WTC11 (cell line): ENCODE measurements at regions not wholly inside any gene's neighbourhood (a gene's known extent, or its start where the extent isn't known, plus 50 kb on each side); places are given as distances from the start of the nearest gene placed in this dataset.

Experiments
- ATAC-seq: fragments of 200-7000 bp; cut with Tn5 transposase; 2 replicates; pipeline ENCODE4 v1.10.0; 2021; ENCODE audit warnings: mild to moderate bottlenecking, moderate library complexity
- CTCF ChIA-PET: fragments of 300-600 bp; sonication (Branson Sonifier 250); formaldehyde crosslinking; loops from one replicate; lab custom pipeline; 2021; ENCODE audit warnings: antibody characterized with exemption; lab: Charles Lee
- POLR2A ChIA-PET: fragments of 350-600 bp; sonication (Branson Sonifier 250); formaldehyde crosslinking; loops from one replicate; lab custom pipeline; 2021; ENCODE audit warnings: antibody characterized with exemption; lab: Charles Lee
- DNase-seq: peaks from one replicate; pipeline ENCODE4 v3.0.0; 2021; ENCODE audit warnings: low spot score
- H3K27ac Mint-ChIP-seq: 2 replicates; pipeline ENCODE4 v1.8.0; 2021; ENCODE audit warnings: mixed read lengths
- H3K27me3 Mint-ChIP-seq: 2 replicates; pipeline ENCODE4 v1.8.0; 2021; ENCODE audit warnings: low read depth, mild to moderate bottlenecking, moderate library complexity, mixed read lengths
- H3K36me3 Mint-ChIP-seq: 2 replicates; pipeline ENCODE4 v1.8.0; 2021; ENCODE audit warnings: mixed read lengths
- H3K4me1 Mint-ChIP-seq: 2 replicates; pipeline ENCODE4 v1.8.0; 2022; ENCODE audit warnings: mixed read lengths
- H3K4me3 Mint-ChIP-seq: 2 replicates; pipeline ENCODE4 v1.8.0; 2021; ENCODE audit warnings: mild to moderate bottlenecking, moderate library complexity, mixed read lengths
- H3K9me3 Mint-ChIP-seq: 2 replicates; pipeline ENCODE4 v1.8.0; 2021; ENCODE audit warnings: mixed read lengths
- ATF1 ChIP-seq: sonication (generic); formaldehyde crosslinking; IDR thresholded peaks from 2 replicates; pipeline ENCODE4 v1.8.1; 2023; ENCODE audit warnings: mild to moderate bottlenecking, moderate library complexity, missing genetic modification reagents
- ATF6 ChIP-seq: sonication (generic); formaldehyde crosslinking; IDR thresholded peaks from 2 replicates; pipeline ENCODE4 v1.8.1; 2023; ENCODE audit warnings: mild to moderate bottlenecking, missing genetic modification reagents
- CREM ChIP-seq: sonication (generic); formaldehyde crosslinking; IDR thresholded peaks from 2 replicates; pipeline ENCODE4 v1.8.1; 2022; ENCODE audit warnings: mild to moderate bottlenecking, missing genetic modification reagents, moderate library complexity
- E2F4 ChIP-seq: sonication (generic); formaldehyde crosslinking; IDR thresholded peaks from 2 replicates; pipeline ENCODE4 v1.8.1; 2022; ENCODE audit warnings: low read depth, mild to moderate bottlenecking, moderate library complexity, missing genetic modification reagents, borderline replicate concordance
- EMX1 ChIP-seq: fragments of 250-450 bp; sonication (Bioruptor Pico); IDR thresholded peaks from 2 replicates; pipeline ENCODE4 v1.8.0; 2021; ENCODE audit warnings: mild to moderate bottlenecking
- GTF2I ChIP-seq: fragments of 250-450 bp; sonication (Bioruptor Pico); conservative IDR thresholded peaks from 2 replicates; pipeline ENCODE4 v1.4.0; 2021; ENCODE audit warnings: mild to moderate bottlenecking
- MYBL2 ChIP-seq: sonication (generic); formaldehyde crosslinking; IDR thresholded peaks from 2 replicates; pipeline ENCODE4 v1.8.1; 2023; ENCODE audit warnings: mild to moderate bottlenecking, moderate library complexity, missing genetic modification reagents
- NR3C1 ChIP-seq: sonication (generic); formaldehyde crosslinking; conservative IDR thresholded peaks from 2 replicates; pipeline ENCODE4 v1.8.1; 2023; ENCODE audit warnings: low read depth, mild to moderate bottlenecking, missing genetic modification reagents
- PRRX2 ChIP-seq: fragments of 250-450 bp; sonication (Bioruptor Pico); IDR thresholded peaks from 2 replicates; pipeline ENCODE4 v1.8.0; 2021; ENCODE audit warnings: mild to moderate bottlenecking
- RELA ChIP-seq: sonication (generic); formaldehyde crosslinking; IDR thresholded peaks from 2 replicates; pipeline ENCODE4 v1.8.1; 2022; ENCODE audit warnings: missing genetic modification reagents, mild to moderate bottlenecking, borderline replicate concordance
- SMAD3 ChIP-seq: sonication (generic); formaldehyde crosslinking; IDR thresholded peaks from 2 replicates; pipeline ENCODE4 v1.8.0; 2022; ENCODE audit warnings: missing genetic modification reagents, mild to moderate bottlenecking, borderline replicate concordance
- SMAD4 ChIP-seq: sonication (generic); formaldehyde crosslinking; IDR thresholded peaks from 2 replicates; pipeline ENCODE4 v1.8.0; 2022; ENCODE audit warnings: mild to moderate bottlenecking, missing genetic modification reagents
- TEAD4 ChIP-seq: sonication (generic); formaldehyde crosslinking; IDR thresholded peaks from 2 replicates; pipeline ENCODE4 v1.8.0; 2022; ENCODE audit warnings: mild to moderate bottlenecking, missing genetic modification reagents
- TP53 ChIP-seq: sonication (generic); formaldehyde crosslinking; IDR thresholded peaks from 2 replicates; pipeline ENCODE4 v1.8.1; 2023; ENCODE audit warnings: mild to moderate bottlenecking, missing genetic modification reagents
- ZNF281 ChIP-seq: sonication (generic); formaldehyde crosslinking; IDR thresholded peaks from 2 replicates; pipeline ENCODE4 v1.8.0; 2023; ENCODE audit warnings: mild to moderate bottlenecking, missing genetic modification reagents
- ZNF317 ChIP-seq: sonication (generic); formaldehyde crosslinking; IDR thresholded peaks from 2 replicates; pipeline ENCODE4 v1.8.1; 2023; ENCODE audit warnings: low read depth, mild to moderate bottlenecking, moderate library complexity, missing genetic modification reagents, borderline replicate concordance
- ZNF396 ChIP-seq: fragments of 250-450 bp; sonication (Bioruptor Pico); IDR thresholded peaks from 2 replicates; pipeline ENCODE4 v1.8.0; 2021; ENCODE audit warnings: mild to moderate bottlenecking, moderate library complexity, borderline replicate concordance
- ZNF416 ChIP-seq: fragments of 250-450 bp; sonication (Bioruptor Pico); IDR thresholded peaks from 2 replicates; pipeline ENCODE4 v1.9.0; 2021; ENCODE audit warnings: mild to moderate bottlenecking, inconsistent platforms
- ZNF423 ChIP-seq: fragments of 250-450 bp; sonication (Bioruptor Pico); IDR thresholded peaks from 2 replicates; pipeline ENCODE4 v2.1.2; 2022; ENCODE audit warnings: mild to moderate bottlenecking, moderate library complexity
- ZNF512 ChIP-seq: sonication (generic); formaldehyde crosslinking; IDR thresholded peaks from 2 replicates; pipeline ENCODE4 v1.8.1; 2022; ENCODE audit warnings: missing genetic modification reagents, borderline replicate concordance
- TF ChIP-seq, protein P1 (sequence below): sonication (generic); formaldehyde crosslinking; IDR thresholded peaks from 2 replicates; pipeline ENCODE4 v1.8.1; 2022; ENCODE audit warnings: low read depth, missing genetic modification reagents, borderline replicate concordance
- TF ChIP-seq, protein P2 (sequence below): fragments of 250-450 bp; sonication (Bioruptor Pico); conservative IDR thresholded peaks from 2 replicates; pipeline ENCODE4 v1.9.0; 2021; ENCODE audit warnings: mild to moderate bottlenecking

GRCh38 chr5:66438696-66439095 is 157.5 kb upstream of the MAST4 start:
- no peak for ATAC-seq
- H3K27ac Mint-ChIP-seq = no peak overlapping the region
- H3K4me3 Mint-ChIP-seq = no peak overlapping the region
- H3K27me3 Mint-ChIP-seq = no peaks in the 10 kb centered on the region
- CTCF ChIA-PET = no interaction called here
- DNase-seq = no peak
- no peaks in the 10 kb centered on the region for H3K36me3 Mint-ChIP-seq
- no peaks in the 10 kb centered on the region for H3K4me1 Mint-ChIP-seq
- TF ChIP-seq RELA (CRISPR knock-in tag) (no peak), ZNF512 (no peak), ZNF281 (CRISPR knock-in tag) (no peak), GTF2I (CRISPR knock-in tag) (no peak), ZNF317 (CRISPR knock-in tag) (no peak), CREM (CRISPR knock-in tag) (no peak), ZNF416 (CRISPR knock-in tag) (no peak), TP53 (CRISPR knock-in tag) (no peak), ZNF423 (CRISPR knock-in tag) (no peak), ATF1 (no peak), NR3C1 (CRISPR knock-in tag) (no peak), SMAD4 (CRISPR knock-in tag) (no peak), E2F4 (CRISPR knock-in tag) (no peak), SMAD3 (CRISPR knock-in tag) (no peak)
- TF ChIP-seq, protein P1, sequence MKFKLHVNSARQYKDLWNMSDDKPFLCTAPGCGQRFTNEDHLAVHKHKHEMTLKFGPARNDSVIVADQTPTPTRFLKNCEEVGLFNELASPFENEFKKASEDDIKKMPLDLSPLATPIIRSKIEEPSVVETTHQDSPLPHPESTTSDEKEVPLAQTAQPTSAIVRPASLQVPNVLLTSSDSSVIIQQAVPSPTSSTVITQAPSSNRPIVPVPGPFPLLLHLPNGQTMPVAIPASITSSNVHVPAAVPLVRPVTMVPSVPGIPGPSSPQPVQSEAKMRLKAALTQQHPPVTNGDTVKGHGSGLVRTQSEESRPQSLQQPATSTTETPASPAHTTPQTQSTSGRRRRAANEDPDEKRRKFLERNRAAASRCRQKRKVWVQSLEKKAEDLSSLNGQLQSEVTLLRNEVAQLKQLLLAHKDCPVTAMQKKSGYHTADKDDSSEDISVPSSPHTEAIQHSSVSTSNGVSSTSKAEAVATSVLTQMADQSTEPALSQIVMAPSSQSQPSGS (CRISPR knock-in tag) = no peak
- TF ChIP-seq, protein P2, sequence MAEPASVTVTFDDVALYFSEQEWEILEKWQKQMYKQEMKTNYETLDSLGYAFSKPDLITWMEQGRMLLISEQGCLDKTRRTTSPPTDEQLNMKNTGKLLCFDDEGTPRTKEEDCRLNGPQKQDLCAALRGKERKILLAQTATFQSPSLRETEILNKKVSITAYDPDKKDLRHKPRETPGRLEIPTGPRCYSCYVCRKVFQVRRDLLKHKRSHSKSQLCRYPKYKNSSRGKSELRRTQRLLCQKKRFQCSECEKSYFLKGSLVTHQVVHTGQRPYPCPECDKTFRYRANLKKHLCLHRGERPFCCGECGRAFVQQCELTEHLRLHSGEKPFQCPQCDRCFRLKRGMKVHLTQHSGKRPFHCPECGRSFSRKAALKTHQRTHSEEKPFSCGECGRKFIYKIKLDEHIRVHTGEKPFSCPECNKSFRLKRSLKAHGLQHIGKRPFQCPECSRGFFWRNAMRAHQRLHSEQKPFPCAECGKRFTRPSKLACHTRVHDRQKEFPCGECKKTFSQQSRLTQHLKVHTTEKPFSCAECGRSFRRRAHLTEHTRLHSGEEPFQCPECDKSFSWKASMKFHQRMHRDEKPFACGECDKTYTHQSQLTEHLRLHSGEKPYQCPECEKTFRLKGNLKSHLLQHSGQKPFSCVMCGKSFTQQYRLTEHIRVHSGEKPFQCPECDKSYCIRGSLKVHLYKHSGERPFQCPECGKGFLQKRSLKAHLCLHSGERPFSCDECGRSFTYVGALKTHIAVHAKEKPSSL = no peak
- TF ChIP-seq, all 79 proteins: peak for 0
- H3K9me3 Mint-ChIP-seq = peaks cover 4% of the 10 kb centered on the region
- POLR2A ChIA-PET = no interaction called here

- TF ChIP-seq ZNF396 (CRISPR knock-in tag) (no peak), MYBL2 (CRISPR knock-in tag) (no peak), ATF6 (CRISPR knock-in tag) (no peak), NR3C1 (CRISPR knock-in tag) (no peak), EMX1 (no peak), PRRX2 (CRISPR knock-in tag) (no peak), TEAD4 (CRISPR knock-in tag) (no peak)
- CTCF ChIA-PET = no interaction called here
- no peak for DNase-seq
- Mint-ChIP-seq H3K27ac (no peak overlapping the region), H3K4me3 (no peak overlapping the region), H3K9me3 (peaks cover 4% of the 10 kb centered on the region), H3K27me3 (no peaks in the 10 kb centered on the region), H3K36me3 (no peaks in the 10 kb centered on the region), H3K4me1 (no peaks in the 10 kb centered on the region)
- POLR2A ChIA-PET = no interaction called here
- no peak for ATAC-seq
Measured at GRCh38 chr5:66440202-66440680, 156.0 kb upstream of the MAST4 start.
